ENCODE measurements at regions not wholly inside any gene's neighbourhood (a gene's known extent, or its start where the extent isn't known, plus 50 kb on each side); places are given as distances from the start of the nearest gene placed in this dataset.

DNA sequence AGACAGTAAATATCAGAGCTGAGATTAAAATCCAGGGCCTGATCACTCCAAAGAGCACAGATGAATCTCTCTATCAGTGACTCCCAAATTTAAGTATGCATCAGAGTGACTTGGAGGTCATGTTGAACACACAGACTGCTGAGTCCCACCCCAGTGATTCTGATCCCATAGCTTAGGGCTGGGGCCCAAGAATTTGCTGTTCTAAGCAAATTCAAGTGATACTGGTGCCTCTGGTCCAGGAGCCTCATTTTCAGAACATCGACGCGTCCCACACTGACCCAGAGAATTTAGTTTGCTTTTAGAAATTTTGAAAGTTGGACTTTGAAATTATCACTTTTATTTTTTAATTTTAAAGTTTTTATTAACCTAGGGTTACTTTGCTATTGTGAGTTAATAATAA lies 72.7 kb upstream of the NETO1 start:
- DNase-seq, result no peak

DNA sequence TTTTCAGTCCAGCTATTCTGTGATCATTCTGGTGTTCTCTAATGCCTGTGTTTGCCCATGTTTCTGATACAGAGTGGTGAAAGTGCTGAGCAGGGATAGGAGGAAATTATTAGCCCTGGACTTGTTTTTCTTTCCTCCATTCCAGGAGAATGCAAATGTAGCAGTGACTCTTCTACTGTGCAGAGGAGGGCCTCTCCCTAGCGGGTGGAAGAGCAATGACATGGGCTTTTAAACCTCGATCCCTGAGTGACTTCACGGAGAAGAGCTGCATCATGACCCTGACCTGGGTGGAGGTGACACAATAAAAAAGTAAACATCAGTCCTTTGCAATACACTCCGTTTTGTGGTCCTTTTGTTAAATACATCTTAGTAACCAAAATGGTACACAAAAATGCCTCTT lies 68.0 kb upstream of the NETO1 start:
- no peak for DNase-seq

DNA sequence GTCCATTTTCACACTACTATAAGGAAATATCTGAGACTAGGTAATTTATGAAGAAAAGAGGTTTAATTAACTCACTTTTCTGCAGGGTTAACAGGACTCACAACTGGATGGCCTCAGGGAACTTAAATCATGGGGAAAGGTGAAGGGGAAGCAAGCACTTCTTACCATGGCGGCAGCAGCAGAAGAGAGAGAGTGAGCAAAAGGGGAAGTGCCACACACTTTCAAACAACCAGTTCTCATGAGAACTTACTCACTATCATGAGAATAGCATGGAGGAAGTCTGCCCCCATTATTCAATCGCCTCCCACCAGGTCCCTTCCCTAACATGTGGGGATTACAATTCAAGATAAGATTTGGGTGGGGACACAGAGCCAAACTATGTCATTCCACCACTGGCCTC lies 55.1 kb upstream of the NETO1 start:
- no peak for DNase-seq
